ENCODE measurements at regions not wholly inside any gene's neighbourhood (a gene's known extent, or its start where the extent isn't known, plus 50 kb on each side); places are given as distances from the start of the nearest gene placed in this dataset.
A peak's percentile ranks its signal among the peaks of the same experiment; 100 is the strongest.
"Not testable (repeated sequence)": the region's sequence is repeated elsewhere in the genome, so short reads cannot be mapped to it uniquely, and the experiment has no call there.

DNA sequence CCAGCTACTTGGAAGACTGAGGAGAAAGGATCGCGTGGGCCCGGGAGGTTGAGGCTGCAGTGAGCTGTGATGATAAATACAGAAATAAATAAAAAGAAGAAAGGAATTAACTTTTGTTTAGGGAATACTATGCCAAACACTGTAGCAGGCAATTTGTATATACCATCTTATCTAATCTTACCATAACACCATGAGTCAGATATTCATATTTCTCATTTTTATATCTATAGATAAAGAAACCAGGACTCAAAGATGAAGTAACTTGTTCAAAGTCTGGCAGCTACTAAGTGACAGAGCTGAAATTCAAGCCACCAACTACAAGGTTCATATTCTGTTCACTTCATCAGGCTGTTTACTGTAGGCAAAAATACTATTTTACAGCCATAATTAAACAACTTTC is 119.2 kb upstream of the SLC39A10 start:
- DNase-seq (ENCODE audit: low read depth, low spot score) = no peak

DNA sequence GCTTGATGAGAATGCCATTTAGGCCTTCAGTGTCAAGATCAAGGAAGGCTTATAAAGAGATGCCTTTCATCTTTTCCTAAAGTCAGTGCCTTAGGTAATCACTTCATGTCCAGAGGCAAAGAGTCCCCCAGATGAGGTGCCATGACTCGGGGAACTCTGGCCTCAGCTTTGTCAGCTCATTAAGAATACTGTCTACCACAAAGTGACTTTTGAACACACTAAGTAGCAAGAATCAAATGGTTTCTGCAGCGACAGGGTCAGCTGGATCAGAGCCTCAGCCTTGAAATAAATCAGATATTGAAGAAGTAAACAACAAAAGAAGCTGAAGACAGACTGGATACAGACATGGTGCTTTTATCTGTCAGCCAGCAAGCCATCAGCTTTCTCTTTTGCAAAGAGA is 120.1 kb upstream of the SLC39A10 start:
- DNase-seq (ENCODE audit: low read depth, low spot score) = no peak

DNA sequence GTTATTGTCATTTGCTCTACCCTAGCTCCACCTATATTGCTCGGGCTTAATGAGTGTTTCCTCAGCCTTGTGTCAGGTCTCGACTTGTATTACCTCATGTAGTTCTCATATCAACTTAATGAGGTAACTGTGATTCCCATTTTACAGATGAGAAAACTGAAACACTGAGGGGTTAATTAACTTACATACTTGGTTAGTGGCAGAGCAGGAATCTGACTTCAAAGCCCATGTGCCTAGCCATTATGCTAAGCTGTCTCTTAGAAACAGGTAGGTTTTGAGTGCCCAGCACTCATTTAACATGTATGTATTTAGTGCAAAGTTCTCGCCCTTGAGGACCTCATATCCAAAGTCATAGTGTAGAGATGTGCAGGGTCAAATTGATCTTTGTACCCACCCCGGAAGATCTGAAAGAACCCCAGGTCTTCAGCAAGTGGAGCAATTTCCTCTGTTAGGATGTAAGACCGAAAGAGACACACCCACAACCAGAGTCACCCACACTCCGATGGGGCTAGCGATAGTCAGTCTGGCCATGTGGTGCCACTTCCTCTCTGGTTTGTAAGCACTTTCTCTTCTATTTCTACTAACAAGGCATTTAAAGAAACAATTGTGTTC is 121.0 kb upstream of the SLC39A10 start:
- DNase-seq (ENCODE audit: low read depth, low spot score) = no peak

DNA sequence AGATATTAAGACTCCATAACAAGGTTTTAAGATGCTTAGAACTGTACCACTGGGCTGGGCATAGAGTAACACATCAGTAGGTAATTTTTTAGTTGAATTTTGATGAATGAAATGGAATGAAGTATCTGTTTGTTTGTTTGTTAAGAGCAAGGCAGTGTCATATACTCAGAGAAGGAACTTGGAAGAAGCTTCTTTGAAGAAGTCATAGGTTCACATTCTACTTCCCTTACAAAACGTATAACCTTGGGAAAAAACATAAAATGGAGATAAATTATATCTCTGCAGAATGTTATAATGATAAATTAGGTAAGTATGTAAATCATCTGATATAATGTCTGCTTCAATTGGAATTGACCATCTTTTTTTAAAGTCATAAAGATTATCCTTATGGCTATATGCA is 122.1 kb upstream of the SLC39A10 start:
- no peak for DNase-seq (ENCODE audit: low read depth, low spot score)

DNA sequence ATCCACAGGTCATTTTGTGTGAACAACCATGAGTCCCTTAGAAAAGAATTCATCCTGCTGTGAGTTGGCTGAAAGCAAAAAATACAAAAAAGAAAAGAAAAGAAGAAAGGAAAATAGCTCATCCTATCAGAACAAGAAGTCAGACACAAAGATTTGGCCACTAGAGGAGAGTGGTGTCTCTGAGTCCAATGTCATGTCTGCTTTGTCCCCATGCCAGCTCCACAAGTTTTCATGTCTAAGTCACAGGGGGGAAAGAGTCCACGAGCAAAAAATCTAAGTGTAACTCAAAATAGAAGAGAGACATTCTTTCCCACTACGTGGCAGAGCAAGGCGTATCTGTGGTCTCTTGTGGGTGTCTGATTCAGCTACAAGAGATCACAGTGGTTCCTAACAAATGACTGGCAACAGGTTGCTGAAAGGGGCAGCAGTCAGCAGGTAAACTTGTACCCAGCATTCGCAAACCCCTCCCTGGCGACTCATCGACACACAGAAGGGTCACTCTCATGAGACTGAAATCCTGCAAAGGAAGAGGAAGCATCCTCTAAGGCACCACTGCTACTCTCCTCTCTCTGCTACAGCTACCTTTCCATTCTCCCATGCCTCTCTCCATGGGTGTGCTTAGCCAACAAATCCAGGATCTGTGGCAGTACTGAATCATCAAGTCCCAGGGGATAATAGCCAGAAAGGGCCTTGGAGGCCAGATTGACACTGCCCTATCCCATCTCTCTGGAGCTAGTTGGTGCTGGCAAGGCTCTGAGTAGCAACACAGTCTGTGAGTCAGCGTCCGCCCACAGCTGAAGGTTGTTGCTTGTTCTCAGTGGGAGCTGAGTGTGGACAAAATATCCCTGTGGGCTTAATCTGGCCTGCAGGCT is 123.0 kb upstream of the SLC39A10 start:
- DNase-seq (ENCODE audit: low read depth, low spot score) = peak; percentile 81

DNA sequence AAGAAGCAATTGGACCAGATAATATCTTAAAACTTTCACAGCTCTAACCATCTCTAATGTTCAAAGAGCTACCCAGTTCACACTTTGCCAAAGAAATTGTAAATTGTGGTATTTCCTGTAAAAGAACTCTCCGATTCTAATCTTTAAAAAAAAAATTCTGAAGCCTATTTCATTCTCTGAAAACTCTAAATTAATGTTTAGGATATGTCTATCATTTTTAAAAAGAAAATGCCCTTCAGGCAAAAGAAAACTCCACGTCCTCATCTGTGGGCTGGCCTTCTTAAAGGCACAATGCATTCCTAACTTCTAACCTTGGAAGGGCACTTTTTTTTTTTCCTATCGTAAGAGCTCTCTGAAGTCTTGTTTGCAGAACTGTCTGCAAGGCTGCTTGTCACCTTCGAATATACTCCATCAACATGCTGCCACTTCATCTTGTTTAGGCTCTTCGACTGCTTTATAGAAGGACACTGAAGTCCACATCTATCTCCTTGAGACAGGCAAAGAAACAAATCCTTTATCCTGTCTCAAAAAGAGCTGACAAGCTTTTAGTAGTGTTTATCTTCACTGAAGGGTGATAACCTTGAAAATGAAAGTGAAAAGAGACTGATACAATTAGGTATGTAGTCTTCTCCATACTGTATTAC is 124.3 kb upstream of the SLC39A10 start:
- DNase-seq (ENCODE audit: low read depth, low spot score) = peak; percentile 27

DNA sequence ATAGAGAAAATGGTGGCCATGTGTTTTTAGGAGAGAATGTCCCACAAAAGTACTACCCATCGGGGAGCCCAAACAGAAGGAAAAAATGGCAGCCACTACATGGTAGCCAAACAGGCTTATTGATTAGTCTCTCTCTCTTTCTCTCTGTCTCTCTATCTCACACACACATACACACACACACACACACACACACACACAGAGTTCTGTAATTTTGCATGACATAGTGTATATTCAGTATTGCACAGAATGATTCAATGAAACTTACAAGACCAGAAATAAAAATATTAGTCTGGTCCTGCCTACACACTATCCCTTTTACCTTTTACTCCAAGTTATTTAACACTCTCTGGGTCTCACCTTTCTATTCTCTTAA is 124.8 kb upstream of the SLC39A10 start:
- no peak for DNase-seq (ENCODE audit: low read depth, low spot score)

DNA sequence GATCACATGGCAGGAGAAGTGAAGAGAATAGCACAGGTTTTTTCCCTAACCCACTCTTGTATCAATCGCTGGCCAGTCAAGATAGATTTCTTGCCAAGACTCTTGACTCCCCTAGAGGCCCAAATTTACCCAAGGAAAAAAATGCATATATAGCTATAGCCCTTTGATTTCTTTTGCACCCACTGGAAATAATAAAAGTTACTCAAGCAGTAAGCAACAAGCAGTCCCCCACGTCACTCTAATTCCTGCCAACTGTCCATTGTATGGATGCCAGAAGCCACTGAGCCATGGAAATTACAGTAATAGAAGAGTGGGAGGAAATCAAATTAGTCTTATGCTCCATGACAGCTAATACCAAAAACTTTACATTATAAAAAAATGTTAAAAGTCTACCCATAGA is 125.3 kb upstream of the SLC39A10 start:
- DNase-seq (ENCODE audit: low read depth, low spot score) = peak; percentile 64

DNA sequence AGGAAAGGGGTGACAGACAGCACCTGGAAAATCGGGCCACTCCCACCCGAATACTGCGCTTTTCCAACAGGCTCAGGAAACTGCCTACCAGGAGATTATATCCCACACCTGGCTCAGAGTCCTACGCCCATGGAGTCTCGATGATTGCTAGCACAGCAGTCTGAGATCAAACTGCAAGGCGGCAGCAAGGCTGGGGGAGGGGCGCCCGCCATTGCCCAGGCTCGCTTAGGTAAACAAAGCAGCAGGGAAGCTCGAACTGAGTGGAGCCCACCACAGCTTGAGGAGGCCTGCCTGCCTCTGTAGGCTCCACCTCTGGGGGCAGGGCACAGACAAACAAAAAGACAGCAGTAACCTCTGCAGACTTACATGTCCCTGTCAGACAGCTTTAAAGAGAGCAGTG is 133.8 kb upstream of the SLC39A10 start:
- DNase-seq (ENCODE audit: low read depth, low spot score) = not testable (repeated sequence)

DNA sequence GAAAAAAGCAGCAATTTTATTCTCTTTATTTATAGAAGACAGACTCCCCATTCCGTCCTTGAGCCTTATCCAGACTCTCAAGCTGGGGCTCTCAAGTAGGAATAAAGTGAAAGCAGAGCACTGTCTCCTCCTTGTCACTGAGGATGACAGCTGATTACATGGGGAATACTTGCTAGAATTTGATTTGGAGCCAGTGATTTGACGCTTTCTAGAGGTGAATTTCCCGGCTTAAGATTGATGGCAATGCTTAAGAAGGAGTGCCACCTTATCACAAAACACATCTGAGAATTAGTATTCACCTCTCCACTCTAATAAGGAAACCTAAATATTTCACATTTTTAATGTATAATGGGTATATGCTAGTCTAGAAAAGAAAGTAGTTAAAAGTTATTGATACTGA is 135.4 kb upstream of the SLC39A10 start:
- no peak for DNase-seq (ENCODE audit: low read depth, low spot score)

DNA sequence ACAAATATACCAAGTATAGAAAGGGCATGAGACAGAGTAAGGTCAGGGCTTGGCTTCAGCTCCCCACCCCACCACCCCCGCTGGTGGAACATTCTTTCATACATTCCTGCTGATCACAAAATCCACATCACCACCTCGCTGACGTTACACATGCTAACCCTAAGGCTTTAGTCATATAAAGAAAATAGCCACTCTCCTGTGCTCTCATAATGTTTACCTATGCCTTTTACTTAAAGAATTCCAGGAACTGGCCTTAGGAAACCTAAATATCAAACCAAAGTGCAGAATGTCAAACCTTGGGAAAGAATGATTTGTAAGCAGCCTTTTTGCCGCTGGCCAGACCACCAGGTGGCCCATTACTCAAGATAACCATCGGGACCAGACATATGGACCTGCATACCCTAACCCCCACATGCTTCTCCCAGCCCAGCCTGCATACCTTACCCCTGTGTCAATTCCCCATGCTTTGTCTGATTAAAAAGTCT is 136.3 kb upstream of the SLC39A10 start:
- DNase-seq (ENCODE audit: low read depth, low spot score) = peak; percentile 84

DNA sequence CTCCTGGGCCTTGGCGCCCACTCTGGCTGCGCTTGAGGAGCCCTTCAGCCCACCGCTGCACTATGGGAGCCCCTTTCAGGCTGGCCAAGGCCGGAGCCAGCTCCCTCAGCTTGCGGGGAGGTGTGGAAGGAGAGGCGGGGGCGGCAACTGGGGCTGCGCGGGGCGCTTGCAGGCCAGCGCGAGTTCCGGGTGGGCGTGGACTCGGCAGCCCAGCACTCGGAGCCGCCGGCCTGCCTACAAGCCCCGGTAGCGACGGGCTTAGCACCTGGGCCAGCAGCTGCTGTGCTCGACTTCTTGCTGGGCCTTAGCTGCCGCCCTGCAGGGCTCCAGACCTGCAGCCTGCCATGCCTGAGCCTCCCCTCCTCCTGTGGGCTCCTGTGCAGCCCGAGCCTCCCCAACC is 141.5 kb upstream of the SLC39A10 start:
- no peak for DNase-seq (ENCODE audit: low read depth, low spot score)

DNA sequence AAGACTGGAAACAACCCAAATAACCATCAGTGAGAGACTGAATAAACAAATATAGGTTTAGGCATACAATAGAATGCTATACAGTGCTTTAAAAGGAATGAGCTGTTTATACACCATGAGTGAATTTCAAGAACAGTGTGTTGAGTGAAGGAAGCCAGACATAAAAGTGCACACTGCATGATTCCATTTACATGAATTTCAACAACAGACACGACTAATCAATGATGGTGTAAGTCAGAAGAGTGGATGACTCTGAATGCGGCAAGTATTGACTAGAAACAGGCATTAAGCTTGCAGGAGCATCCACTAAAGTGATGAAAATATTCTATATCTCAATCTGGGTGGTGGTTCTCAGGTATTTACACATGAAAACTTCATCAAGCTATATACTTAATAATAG is 142.7 kb upstream of the SLC39A10 start:
- DNase-seq (ENCODE audit: low read depth, low spot score) = peak; percentile 24

DNA sequence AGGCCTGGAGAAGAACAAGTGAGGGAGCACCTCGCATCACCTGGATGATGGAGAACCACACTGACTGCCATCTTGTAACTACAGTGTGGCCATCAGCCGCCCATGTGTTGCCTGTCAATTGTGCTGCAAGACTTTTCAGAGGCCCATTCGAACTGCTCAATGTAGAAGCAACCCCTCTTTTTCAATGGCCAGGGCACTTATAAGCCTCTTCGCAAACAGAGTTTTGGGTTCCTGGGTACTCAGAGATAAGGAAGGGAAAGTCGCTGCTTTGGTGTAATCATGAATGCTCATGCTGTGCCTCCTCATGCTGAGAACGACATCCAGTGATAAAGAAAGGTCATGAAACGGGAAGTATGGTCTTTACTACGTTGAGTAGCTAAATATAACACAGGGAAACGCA is 143.9 kb upstream of the SLC39A10 start:
- no peak for DNase-seq (ENCODE audit: low read depth, low spot score)

DNA sequence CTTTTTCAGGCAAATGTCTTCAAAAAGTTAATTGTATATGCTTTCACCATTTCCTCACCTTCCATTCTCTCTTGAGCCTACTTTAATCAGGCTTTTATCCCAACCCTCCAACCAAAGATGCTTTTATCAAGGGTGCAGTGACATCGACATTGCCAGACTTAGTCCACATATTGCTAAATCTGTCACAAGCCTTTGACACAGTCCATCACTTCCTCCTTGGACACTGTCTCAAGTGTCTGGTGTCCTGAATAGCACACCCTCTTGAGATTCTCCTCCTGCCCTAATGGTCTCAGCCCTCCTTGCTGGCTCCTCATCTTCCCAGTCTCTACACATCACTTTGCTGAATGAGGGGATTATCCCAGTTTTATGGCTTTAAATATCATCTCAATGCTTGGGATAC is 147.5 kb upstream of the SLC39A10 start:
- DNase-seq (ENCODE audit: low read depth, low spot score) = no peak

DNA sequence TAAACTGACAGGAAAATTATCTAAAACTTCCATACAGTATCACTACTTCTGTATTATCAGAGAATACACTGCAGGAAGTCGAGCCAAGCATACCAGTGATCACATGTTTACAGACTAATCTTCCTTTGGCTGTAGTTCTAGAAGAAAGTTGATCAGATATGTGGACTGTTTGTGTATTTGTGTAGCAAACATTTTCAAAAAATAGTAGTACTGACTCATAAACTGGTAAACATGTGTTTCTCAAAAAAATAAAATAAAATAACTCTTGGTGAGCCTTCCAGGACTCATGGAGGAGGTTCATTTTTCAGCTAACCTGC is 148.9 kb upstream of the SLC39A10 start:
- DNase-seq (ENCODE audit: low read depth, low spot score) = no peak

DNA sequence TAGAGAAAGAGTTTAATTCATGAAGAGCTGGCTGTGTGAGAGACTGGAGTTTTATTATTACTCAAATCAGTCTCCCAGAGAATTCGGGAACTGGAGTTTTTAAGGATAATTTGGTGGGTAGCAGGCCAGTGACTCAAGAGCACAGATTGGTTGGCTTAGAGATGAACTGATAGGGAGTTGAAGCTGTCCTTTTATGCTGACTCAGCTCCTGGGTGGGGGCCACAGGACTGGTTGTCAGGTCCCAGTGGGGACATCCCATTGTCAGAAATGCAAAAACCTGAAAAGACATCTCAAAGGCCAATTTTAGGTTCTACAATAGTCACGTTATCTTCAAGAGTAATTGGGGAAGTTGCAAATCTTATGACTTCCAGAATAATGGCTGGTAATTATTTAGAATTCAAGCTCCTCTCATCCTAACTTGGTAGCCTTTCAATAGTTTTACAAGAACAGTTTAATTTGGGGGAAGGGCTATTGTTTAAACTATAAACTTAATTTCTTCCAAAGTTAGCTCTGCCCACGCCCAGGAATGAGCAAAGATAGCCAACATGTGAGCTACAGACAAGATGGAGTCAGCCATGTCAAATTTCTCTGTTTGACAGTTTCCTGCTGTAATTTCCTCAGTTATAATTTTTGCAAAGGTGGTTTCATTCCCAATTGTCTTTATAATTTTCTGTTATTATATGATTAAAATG is 149.4 kb upstream of the SLC39A10 start:
- DNase-seq (ENCODE audit: low read depth, low spot score) = no peak

DNA sequence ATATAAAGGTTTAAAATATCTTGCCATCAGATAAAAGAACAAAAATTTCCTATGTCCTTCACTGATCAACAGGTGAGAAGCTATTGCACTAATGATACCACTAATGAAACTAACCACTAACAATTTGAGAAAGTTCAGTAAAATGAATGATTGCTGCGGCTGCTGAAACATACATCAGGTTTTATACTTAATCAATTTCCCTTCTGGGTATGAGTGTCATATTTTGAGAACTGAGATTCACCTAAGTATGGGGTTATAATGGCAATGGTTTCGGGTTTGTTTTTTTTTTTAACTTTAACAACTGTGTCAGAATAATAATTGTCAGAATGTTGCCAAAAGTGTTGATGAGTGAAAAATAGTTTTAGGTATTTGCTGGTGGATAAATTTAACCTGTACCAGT is 151.3 kb upstream of the SLC39A10 start:
- no peak for DNase-seq (ENCODE audit: low read depth, low spot score)

DNA sequence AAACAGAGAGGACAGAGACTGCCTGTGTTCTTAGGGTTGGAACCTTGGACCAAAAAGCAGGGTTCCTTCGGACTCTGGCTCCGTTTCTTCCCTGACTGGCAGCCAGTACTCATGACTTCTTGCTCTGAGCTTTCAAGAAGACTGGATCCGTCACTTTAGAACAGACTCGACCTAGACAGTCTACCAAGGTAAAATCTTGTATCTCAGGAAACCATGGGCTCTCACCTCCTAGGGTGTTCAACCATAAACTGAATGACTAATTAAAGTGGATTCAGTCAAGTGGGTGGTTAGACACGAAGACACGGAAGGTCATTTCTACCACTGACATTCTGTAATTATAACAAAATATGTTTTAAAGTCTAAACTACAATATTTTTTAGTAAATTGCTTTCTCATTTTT is 153.8 kb upstream of the SLC39A10 start:
- no peak for DNase-seq (ENCODE audit: low read depth, low spot score)

DNA sequence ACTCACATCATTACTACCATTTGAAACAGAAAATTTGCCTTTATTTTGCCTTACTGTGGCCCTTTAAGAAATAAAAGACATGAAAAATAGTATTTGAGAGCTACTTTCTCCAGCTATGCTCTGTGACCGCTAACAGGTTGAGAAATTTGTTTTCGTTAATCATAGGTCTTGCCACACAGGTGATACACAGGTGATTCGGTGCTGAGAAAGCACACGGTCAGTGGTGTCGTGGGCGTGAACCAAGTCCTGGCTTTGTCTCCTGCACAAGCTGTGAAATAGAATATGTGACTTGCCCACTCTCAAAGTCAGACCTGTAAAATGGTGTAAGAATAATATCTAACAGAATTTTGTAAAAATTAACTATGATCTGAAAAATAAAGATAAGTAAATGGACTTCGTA is 155.3 kb upstream of the SLC39A10 start:
- no peak for DNase-seq (ENCODE audit: low read depth, low spot score)

DNA sequence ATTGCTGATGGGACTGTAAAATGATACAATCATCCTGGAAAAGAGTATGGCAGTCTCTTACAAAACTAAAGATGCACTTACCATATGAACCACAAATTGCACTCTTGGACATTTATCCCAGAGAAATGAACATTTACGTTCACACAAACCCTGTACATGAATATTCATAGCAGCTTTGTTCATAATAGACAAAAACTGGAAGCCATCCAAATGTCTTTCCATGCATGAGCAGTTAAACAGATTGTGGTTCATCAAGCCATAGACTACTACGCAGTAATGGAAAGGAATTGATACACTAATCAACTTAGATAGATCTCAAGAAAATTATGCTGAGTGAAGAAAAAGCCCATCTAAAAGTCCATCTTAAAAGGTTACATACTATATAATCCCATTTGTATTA is 156.1 kb upstream of the SLC39A10 start:
- DNase-seq (ENCODE audit: low read depth, low spot score) = peak; percentile 17

DNA sequence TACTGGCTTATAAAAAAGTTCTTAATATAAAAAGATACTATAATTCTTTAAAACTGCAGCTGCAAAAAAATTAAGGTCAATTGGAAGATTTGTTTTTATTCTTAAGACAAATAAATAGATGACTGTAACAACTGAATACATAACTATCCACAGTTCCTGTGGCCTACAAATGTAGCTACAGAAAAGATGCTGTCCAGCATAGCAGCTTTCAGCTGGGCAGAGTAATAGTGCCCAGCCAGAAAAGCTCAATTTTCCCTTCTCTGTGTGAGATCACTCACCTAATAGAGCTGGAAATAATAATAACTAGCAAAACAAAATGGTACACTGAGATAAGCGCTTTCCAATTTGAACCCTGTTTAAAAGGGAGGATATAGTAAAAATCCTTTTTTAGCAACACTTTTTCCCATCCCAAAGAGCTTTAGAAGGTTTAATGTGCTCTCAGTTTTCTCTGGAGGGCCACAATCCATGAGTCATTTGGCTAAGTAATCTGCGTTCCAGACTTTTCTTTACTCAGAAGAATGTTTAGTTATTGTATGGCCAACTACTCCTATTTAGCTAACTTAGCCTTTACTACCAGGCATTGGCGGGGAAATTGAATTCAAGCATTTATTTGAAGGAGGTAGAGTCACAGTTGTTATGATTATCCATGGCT is 158.1 kb upstream of the SLC39A10 start:
- peak; percentile 34 for DNase-seq (ENCODE audit: low read depth, low spot score)

All from astrocyte of the hippocampus (primary cell).